Sigmoid colon (tissue), 6 donors: ENCODE measurements at regions not wholly inside any gene's neighbourhood (a gene's known extent, or its start where the extent isn't known, plus 50 kb on each side); places are given as distances from the start of the nearest gene placed in this dataset.

ENCODE experiments used
- DNase-seq: peaks from one replicate; pipeline ENCODE4 v3.0.0-alpha.2; 2019
- H3K27ac ChIP-seq, 4 donors: fragments of 200-600 bp; sonication (generic); one replicate each; pipeline ENCODE4 v1.5.1; 2016 to 2019; ENCODE audit warnings: mild to moderate bottlenecking in 1 of 4
- H3K27me3 ChIP-seq, 3 donors: fragments of 200-600 bp; sonication (generic); one replicate each; pipeline ENCODE4 v1.5.1; 2019; ENCODE audit warnings: mild to moderate bottlenecking in 1 of 3
- H3K36me3 ChIP-seq, 4 donors: fragments of 200-600 bp; sonication (generic); one replicate each; pipeline ENCODE4 v1.5.1; 2016 to 2019
- H3K4me1 ChIP-seq, 4 donors: fragments of 200-600 bp; sonication (generic); one replicate each; pipeline ENCODE4 v1.5.1; 2017 to 2019
- H3K4me3 ChIP-seq, 4 donors: fragments of 200-600 bp; sonication (generic); one replicate each; pipeline ENCODE4 v1.5.1; 2017 to 2019; ENCODE audit warnings: mild to moderate bottlenecking in 2 of 4, moderate library complexity in 1 of 4
- H3K9me3 ChIP-seq, 4 donors: fragments of 200-600 bp in 3 of 4; sonication (generic) in 3 of 4; one replicate each; pipeline versions ENCODE4 v1.5.1 to v1.6.1; 2013 to 2019
- EP300 ChIP-seq, 4 donors: sonication (generic); formaldehyde crosslinking; IDR thresholded peaks; one replicate each; pipeline ENCODE4 v1.6.1; 2017; ENCODE audit warnings: antibody characterized with exemption in 4 of 4
- POLR2A ChIP-seq, 2 donors: fragments of 450-650 bp; IDR thresholded peaks; one replicate each; pipeline ENCODE4 v1.6.1; 2016; ENCODE audit warnings: antibody characterized with exemption in 2 of 2, mild to moderate bottlenecking in 2 of 2, moderate library complexity in 2 of 2
- POLR2AphosphoS5 ChIP-seq, 4 donors: sonication (generic); formaldehyde crosslinking; IDR thresholded peaks; one replicate each; pipeline ENCODE4 v1.6.1; 2017; ENCODE audit warnings: antibody characterized with exemption in 4 of 4
- WGBS, 2 donors: extraction: QIAGEN DNeasy Blood & Tissue Kit; methylation state at CpG; one replicate each; pipeline ENCODE4 v1.1.7; 2013; 5-methylcytosine and 5-hydroxymethylcytosine counted together
- intact Hi-C: fragments of 100-400 bp; cut with DNase I; formaldehyde crosslinking; loops from one replicate; pipeline ENCODE4 v1.15.1; 2023
- TF ChIP-seq, protein P1 (sequence below), 4 experiments: fragments of 450-650 bp in 3 of 4; fragments of 200-600 bp in 1 of 4; IDR thresholded peaks; one replicate each; pipeline ENCODE4 v1.5.1; 2016 to 2019; ENCODE audit warnings: antibody characterized with exemption in 4 of 4, mild to moderate bottlenecking in 3 of 4, moderate library complexity in 2 of 4
- donor health status: healthy with polysubstance abuse.
- donor health status: healthy.

DNA sequence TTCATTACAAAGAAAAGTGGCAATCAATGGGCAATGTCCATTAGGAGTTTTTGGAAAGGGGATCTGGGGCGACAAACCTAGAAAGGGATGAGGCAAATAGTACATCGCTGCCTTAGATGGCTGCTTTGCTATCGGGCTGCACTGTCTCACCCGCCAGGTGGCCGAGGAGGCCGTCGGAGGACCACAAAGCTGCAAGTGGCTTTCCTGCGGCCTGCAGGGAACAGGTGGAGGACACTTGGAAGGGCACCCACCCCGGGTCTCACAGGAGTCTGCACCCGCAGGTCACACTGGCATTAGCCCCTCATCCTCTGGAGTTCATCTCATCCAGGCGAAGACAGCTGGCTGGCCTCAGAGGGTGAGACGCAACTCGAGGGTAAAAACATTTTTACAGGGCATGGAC lies 1392.5 kb downstream of the AACS start:
- DNase-seq = no peak
- intact Hi-C loops = no loop called here
- no peak overlapping the region for H3K27ac ChIP-seq
- H3K9me3 ChIP-seq = no peaks in the 10 kb centered on the region
- H3K36me3 ChIP-seq = no peaks in the 10 kb centered on the region
- H3K4me3 ChIP-seq = no peak overlapping the region
- H3K27me3 ChIP-seq = no peaks in the 10 kb centered on the region
- no peak for TF ChIP-seq EP300 (IDR thresholded peaks at IDR 0.05)
- TF ChIP-seq POLR2A (IDR thresholded peaks at IDR 0.05) = no peak
- no peak for TF ChIP-seq POLR2AphosphoS5 (IDR thresholded peaks at IDR 0.05)
- TF ChIP-seq, protein P1, sequence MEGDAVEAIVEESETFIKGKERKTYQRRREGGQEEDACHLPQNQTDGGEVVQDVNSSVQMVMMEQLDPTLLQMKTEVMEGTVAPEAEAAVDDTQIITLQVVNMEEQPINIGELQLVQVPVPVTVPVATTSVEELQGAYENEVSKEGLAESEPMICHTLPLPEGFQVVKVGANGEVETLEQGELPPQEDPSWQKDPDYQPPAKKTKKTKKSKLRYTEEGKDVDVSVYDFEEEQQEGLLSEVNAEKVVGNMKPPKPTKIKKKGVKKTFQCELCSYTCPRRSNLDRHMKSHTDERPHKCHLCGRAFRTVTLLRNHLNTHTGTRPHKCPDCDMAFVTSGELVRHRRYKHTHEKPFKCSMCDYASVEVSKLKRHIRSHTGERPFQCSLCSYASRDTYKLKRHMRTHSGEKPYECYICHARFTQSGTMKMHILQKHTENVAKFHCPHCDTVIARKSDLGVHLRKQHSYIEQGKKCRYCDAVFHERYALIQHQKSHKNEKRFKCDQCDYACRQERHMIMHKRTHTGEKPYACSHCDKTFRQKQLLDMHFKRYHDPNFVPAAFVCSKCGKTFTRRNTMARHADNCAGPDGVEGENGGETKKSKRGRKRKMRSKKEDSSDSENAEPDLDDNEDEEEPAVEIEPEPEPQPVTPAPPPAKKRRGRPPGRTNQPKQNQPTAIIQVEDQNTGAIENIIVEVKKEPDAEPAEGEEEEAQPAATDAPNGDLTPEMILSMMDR (IDR thresholded peaks at IDR 0.05) = no peak
- 91 to 92% methylated on average over 13 of the region's 13 CpGs for WGBS, 2 donors
- peaks cover 0 to 10% (median 0%) of the 10 kb centered on the region in 4 donors for H3K4me1 ChIP-seq

DNA sequence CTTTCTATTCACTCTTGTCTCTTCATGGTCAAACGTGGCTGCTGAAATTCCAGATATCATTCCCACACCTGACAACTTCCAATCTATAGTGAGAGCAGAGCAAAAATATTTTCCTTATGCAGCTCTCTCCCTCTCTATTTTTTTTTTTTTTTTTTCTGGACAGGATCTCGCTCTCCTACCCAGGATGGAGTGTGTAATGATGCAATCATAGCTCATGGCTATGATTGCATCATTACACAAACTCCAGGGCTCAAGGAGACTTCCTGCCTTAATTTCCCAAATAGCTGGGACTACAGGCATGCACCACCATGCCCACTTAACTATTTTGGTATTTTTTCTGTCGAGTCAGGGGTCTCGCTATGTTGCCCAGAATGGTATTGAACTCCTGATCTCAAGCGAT lies 1398.9 kb downstream of the AACS start:
- Histone ChIP-seq H3K9me3 (peaks cover 0 to 2% (median 0%) of the 10 kb centered on the region in 4 donors), H3K27ac (no peak overlapping the region), H3K36me3 (no peaks in the 10 kb centered on the region), H3K4me1 (no peaks in the 10 kb centered on the region), H3K27me3 (no peaks in the 10 kb centered on the region), H3K4me3 (no peak overlapping the region)
- TF ChIP-seq, protein P1 (IDR thresholded peaks at IDR 0.05) = no peak
- no peak for TF ChIP-seq POLR2AphosphoS5 (IDR thresholded peaks at IDR 0.05)
- no peak for TF ChIP-seq POLR2A (IDR thresholded peaks at IDR 0.05)
- no peak for TF ChIP-seq EP300 (IDR thresholded peaks at IDR 0.05)
- 72 to 79% methylated on average over 5 of the region's 5 CpGs for WGBS, 2 donors
- intact Hi-C loops = no loop called here
- no peak for DNase-seq

DNA sequence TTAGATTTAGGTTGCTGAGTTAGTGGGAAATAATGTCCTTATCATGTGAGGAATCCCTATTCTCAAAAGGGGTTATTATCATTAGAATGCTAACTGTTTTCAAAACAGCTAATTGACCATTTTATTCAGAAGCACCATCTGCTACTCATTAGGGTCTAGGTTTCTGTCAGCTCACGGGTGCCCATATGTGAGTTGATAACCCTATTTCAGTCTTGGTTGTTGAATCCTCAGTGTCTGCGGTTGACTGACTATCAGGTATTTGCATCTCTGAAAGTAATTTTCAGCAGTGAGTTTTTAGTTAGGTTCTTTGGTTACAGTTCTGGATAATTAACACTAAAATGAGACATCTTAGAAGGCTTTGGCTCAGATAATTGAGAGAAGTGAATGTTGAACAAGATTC lies 1404.0 kb downstream of the AACS start:
- DNase-seq = no peak
- H3K4me3 ChIP-seq = no peak overlapping the region
- intact Hi-C loops = no loop called here
- TF ChIP-seq POLR2AphosphoS5 (IDR thresholded peaks at IDR 0.05) = no peak
- TF ChIP-seq, protein P1 (IDR thresholded peaks at IDR 0.05) = no peak
- TF ChIP-seq EP300 (IDR thresholded peaks at IDR 0.05) = no peak
- H3K36me3 ChIP-seq = no peaks in the 10 kb centered on the region
- H3K9me3 ChIP-seq = no peaks in the 10 kb centered on the region
- no peaks in the 10 kb centered on the region for H3K4me1 ChIP-seq
- 88 to 92% methylated on average over 2 of the region's 2 CpGs for WGBS, 2 donors
- no peaks in the 10 kb centered on the region for H3K27me3 ChIP-seq
- H3K27ac ChIP-seq = no peak overlapping the region

DNA sequence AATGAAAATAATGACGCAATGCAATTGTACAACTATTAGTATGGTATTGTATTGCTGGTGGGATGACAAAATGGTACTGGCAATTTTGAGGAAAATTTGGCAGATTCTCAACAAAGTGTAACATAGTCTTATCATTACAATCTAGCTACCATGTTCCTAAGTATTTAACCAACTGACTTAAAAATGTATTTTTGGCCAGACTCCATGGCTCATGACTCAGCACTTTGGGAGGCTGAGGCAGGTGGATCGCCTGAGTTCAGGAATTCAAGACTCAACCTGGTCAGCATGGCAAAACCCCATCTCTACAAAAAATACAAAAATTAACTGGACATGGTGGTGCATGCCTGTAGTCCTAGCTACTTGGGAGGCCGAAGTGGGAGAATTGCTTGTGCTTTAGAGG lies 1409.5 kb downstream of the AACS start:
- Histone ChIP-seq H3K9me3 (no peaks in the 10 kb centered on the region), H3K4me1 (no peaks in the 10 kb centered on the region), H3K27ac (no peak overlapping the region), H3K36me3 (no peaks in the 10 kb centered on the region), H3K27me3 (no peaks in the 10 kb centered on the region), H3K4me3 (no peak overlapping the region)
- intact Hi-C loops = no loop called here
- 93% methylated on average over 3 of the region's 3 CpGs for WGBS, 2 donors
- no peak for TF ChIP-seq EP300 (IDR thresholded peaks at IDR 0.05)
- no peak for TF ChIP-seq POLR2A (IDR thresholded peaks at IDR 0.05)
- TF ChIP-seq, protein P1 (IDR thresholded peaks at IDR 0.05) = no peak
- TF ChIP-seq POLR2AphosphoS5 (IDR thresholded peaks at IDR 0.05) = no peak
- DNase-seq = no peak

DNA sequence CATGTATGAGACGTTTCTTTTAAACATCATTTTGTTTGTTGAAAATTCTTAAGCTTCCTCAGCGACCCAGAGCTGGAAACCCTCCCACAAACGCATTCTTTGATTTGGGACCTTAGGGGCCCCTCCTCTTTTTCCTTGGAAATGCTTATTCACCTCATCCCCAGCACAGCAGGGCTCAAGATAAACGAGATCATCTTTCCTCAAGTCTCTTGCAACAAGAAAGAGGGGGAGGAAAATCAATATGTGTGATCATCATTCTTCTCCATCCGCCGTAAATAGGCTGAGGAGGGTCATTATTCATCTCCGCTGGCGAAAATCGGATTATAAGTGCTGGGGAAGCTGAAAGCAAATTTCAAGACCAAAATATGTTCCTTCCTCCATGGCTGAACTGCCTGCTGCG lies 1415.2 kb downstream of the AACS start:
- Histone ChIP-seq H3K9me3 (no peaks in the 10 kb centered on the region), H3K27me3 (no peaks in the 10 kb centered on the region), H3K4me1 (peaks cover 0 to 29% (median 6%) of the 10 kb centered on the region in 4 donors), H3K36me3 (no peaks in the 10 kb centered on the region), H3K4me3 (no peak overlapping the region), H3K27ac (no peak overlapping the region)
- WGBS, 2 donors = 67 to 70% methylated on average over 10 of the region's 10 CpGs
- intact Hi-C loops = no loop called here
- TF ChIP-seq, protein P1 (IDR thresholded peaks at IDR 0.05) = no peak
- TF ChIP-seq POLR2A (IDR thresholded peaks at IDR 0.05) (no peak), POLR2AphosphoS5 (IDR thresholded peaks at IDR 0.05) (no peak), EP300 (IDR thresholded peaks at IDR 0.05) (no peak)
- no peak for DNase-seq
